Activated T-cell treated with anti-CD3 and anti-CD28 coated beads, Interleukin-2, amount 50 U/mL, for 1 hour (primary cell): ENCODE measurements at regions not wholly inside any gene's neighbourhood (a gene's known extent, or its start where the extent isn't known, plus 50 kb on each side); places are given as distances from the start of the nearest gene placed in this dataset.

Experiments
- DNase-seq: peaks from one replicate; pipeline ENCODE4 v3.0.0-alpha.2; 2020

DNA sequence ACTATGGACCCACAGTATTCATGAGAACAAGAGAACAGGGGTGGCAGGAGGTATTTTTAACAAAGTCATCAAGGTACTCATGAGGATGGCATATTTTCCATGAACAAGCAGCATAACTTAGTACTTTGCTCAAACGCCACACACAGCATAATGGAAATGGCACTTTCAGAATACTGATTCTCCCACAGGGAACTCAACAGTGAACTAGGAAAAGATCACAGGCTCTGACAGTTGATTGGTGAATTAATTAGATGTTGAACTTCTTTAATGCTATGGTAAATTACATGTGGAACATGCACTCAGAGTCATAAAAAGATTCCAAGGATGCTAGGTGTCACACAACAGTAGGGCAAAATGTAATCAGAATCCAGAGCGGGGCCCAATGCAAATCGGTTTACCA is 1088.6 kb upstream of the C9orf72 start:
- DNase-seq = no peak

DNA sequence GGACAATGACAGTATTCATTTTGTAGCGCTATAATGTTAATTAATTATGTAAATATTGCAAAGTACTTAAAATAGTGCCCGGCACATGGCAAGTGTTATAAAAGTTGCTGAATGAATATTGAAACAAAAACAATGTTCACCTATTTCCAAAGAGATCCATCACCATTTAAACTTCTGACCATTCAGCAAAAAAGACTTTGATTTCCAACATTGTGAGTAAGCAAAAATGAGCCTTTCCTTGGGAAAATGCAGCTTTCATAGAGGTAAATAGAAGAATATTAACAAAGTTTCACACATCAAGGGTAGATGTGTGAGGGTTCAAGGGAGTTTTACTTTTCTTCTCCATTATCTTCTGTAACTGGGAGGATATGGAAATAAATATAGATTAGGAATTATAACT is 1089.4 kb upstream of the C9orf72 start:
- DNase-seq = no peak

DNA sequence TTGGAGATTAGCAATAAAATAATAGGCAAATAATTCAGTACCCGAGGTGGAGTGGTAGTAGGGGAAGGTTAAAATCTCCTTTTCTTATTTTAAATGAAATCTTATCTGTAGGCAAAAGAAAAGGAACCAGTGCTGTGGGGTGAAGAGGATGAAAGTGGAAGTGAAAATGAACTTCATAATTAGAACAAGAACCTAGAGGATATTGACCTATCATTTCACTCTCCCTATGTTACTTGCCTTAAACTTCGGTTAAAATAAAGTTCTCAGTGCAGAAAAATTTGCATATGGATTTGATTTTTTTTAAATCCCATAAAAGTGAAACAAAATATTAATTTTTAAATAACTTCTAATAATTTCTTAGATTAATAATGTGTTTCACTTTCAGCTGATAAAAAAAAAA is 1094.9 kb upstream of the C9orf72 start:
- no peak for DNase-seq

DNA sequence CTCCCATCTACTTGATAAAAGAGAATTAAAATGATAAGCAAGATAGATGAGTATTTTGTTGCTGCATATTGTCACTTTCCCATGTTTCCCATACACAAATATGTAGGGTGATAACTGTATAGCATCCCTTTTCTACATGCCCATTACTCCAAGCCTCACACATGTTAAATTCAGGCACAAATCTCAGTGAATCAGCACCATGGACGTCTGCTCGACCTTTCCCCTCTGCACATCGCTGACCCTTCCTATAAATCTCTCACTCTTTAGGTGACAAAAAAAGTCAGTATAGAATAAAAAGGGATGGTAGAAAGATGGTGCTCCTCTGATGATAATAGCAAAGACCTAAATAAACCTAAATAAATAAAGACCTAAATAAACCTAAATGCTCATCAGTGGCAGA is 1097.7 kb upstream of the C9orf72 start:
- no peak for DNase-seq

DNA sequence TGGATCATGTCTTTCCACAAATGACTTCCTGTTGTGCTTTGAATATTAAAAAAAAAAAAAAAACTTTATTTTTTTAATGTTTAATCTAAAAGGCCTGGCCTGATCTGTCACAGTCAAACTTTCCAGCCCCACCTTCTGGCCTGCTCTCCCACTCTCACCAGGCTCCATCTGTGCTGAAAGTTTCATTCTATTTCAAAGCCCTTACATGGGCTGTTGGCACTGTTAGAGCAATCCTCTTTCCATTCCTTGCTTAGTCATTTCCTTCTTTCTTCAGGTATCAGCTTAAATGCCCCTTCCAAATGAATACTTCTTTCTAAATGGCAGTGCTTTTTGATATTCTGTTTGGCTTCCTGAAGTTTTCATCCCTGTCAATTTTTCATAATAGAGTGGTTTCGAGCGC is 1104.8 kb upstream of the C9orf72 start:
- DNase-seq = no peak

DNA sequence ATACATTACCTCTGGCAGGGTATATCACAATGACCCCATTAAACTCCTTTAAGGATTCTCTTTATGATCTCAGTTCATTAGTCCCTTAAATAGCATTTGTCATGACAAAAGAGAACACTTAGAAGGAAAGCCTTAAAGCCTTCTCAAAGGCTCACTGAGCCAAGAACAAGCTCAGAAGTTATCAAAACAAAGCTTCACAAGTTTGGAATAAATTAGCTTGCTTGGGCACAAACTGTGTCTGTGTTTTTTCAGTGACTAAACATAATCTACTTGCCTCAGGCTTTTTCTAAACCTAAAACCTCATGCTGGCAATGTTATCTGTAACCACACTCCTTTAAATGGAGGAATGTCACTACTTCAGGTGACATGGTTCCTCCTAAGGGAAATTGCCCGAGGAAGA is 1114.9 kb upstream of the C9orf72 start:
- no peak for DNase-seq

DNA sequence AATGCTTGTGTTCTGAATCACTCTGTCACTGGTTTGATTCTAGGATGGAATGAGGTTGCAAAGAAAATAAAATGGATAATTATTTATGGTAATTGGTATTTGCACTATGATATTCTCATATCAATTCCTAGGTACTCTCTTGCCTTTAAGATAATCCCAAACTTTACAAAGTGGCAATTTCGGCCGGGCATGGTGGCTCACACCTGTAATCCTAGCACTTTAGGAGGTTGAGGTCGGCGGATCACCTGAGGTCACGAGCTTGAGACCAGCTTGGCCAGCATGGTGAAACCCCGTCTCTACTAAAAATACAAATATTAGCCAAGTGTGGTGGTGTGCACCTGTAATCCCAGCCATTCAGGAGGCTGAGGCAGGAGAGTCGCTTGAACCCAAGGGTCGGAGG is 1118.7 kb upstream of the C9orf72 start:
- DNase-seq = no peak

DNA sequence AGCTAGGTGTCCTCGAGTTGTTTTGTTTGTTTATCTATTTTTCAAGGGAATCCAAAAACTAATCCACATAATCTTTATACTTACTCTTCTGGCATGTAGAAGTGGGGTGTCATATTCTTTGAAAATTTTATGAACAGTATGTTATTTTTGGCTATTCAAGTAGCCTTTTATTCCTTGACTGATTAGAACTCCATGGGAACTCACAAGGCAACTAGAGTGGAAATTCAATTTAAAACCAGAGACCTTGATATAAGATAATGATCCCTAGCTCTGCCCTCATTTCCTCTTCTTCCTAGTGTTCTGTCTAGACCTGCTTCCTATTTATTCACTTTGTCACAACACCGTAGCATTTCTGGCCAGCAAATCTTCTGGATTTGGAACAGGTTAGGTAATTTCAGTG is 1123.7 kb upstream of the C9orf72 start:
- no peak for DNase-seq

DNA sequence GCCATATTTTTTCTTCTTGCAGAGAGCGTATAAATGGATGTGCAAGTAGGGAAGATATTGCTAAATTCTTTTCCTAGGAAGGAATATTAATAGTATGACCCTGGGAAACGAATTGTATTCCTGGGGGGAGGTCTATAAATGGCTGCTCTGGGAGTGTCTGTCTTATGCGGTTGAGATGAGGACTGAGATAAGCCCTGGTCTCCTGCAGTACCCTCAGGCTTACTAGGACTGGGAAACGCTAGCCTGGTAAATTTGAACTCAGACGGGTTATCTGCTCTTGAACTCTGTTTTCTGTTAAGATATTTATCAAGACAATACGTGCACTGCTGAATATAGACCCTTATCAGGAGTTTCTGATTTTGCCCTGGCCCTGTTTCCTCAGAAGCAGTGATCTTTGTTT is 1126.4 kb upstream of the C9orf72 start:
- DNase-seq = no peak

DNA sequence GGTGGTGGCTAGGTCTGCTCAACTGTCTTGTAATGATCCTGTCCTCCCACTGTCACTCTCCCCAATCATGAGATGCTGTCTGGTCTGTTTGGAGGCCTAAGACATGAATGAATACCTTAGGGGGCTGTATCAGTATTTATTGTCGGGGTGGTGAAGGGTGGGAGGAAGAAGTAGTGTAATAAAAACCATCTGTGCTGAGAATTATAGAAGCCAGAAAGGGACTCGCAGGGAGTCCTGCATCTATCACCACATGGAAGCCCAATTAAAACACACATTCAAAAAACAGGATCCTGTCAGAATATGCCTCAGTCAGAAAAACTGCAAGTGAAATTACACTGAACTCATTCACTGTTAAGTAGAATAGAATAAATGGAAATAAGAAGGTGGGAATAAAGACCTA is 1134.3 kb upstream of the C9orf72 start:
- no peak for DNase-seq

DNA sequence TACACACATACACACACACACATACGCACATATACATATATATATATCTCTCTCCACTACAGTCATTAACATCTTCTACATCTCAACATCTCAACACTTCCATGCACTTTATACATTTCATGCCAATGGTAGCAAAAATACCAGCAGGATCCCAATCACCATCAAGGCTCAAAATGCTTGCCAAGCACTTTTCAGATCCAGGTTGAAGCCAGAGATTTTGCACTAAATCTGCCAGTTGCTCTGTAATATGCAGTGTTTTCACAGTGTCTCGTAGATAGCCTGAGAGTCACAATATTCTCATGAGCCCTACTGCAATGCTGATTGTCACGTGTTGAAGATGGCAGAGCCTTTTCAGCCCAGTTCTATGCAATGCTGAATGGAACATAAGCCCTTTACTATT is 1140.9 kb upstream of the C9orf72 start:
- no peak for DNase-seq

DNA sequence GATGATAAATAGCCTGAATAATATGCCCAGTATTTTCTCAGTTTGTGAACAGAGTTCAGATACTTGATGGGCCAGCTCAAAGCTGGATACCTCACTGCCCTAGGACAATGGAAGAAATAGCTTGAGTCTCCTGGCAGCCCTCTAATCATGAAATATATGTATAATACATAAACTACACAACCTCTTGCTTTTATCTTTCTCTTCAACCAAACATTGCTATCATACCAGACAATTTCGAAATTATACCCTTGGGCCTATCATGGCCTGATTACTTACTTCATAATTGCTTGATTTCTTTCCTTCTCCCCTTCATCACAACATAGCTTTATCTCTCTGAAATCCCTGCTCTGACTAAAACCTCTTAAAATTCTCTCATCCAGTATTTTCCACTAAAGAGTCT is 1144.9 kb upstream of the C9orf72 start:
- no peak for DNase-seq

DNA sequence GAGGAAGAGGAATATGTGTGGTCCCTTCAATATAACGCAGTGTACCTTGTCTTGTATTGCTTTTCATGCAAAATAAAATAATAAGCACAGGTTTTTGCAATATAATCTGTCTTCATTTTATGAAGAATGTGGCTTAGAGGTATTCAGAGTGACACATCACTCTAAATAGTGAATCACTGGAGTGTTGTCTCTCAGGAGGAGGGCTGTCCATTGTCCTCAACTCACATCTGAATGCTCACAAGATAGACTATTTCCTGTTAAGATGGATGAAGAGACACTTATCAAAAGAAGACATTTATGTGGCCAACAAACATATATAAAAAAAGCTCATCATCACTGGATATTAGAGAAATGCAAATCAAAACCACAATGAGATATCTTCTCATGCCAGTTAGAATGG is 1147.5 kb upstream of the C9orf72 start:
- DNase-seq = no peak

DNA sequence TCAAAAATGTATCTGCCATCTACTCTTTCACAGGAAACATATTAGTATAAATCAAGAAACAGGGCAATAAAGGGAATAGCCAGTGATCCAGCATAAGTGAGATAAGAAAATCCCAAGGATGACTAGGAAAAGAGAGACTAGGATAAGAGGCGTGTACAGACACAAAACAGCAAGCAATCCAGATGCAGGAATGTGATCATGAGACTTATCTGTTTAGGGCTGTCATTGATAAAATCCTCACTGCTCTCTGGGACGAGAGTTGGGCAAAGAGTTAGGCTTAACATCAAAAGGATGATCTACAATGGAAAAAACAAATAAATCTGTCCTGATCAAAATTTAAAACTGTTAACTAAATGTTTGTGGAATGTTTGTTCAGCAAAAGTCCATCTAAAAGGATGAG is 1156.8 kb upstream of the C9orf72 start:
- no peak for DNase-seq

DNA sequence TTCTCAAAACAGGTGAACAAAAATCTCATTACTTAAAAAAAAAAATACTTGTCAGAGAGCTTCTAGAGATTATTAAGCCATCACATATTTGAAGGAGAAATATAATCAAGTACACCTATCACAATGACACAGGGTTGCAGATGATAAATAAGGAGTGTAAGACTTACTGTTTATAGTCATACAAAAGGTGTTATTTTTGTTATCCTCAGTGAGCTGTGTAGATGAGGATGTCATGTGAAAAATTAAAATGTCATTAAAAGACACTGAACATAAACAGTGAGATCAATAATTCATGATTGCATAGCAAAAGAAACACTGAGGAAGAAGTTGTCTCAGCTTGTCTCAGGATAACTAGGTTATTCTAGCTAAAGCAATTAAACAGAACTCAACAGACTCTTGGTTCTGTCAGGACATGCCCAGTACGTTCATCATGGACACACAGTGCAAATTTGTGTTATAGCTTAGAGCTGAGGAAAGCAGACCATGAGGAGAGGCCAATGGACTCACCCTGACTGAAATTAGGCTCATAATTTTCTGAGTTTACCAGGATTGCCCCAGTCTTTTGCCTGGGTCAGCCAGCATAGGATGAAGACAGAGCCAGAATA is 1162.6 kb upstream of the C9orf72 start:
- DNase-seq = no peak

DNA sequence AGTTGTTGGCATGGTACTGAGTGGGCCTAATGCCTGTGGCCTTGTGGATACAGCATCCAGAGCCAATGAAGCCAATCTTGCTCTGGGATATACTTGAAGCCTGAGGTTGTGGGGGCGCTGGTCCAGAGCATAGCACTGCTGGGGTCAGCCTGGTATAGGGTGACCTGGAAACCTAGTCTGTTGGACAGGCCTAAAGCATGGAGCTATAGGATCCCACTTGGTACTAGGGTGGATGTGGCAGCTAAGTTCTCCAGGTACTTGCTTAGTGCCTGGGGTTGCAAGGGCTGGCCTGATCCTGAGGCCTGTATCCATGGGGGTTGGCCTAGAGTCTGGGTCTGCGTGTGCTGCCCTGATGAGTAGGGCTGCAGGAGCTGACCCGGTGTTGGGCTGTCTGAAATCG is 1168.2 kb upstream of the C9orf72 start:
- no peak for DNase-seq

DNA sequence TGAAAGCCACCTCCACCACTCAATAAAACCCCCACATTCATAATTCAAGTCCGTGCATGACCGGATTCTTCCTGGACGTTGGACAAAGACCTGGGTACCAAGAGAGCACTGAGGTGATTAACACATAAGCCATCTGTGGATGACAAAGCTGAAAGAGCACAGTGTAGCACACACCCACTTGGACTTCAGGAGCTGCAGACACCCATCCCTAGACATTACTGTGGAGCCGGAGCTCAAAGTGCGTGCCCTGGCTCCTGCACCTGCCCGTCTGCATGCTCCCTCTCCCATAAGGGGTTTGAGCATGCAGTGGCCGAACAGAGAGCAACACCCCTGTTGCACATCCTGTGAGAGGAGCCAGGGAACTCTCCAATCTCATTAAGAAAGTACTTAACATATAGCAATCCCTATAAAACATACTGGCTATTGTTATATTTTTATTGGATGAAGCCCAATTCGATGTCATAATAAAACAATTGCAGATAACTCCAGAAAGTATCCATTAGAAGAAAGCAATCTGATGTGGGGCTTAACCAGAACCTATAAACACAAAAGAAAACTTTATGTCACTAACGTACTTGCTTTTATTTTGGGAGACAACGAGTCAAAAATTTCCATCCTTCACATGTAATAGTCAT is 1174.2 kb upstream of the C9orf72 start:
- DNase-seq = no peak

DNA sequence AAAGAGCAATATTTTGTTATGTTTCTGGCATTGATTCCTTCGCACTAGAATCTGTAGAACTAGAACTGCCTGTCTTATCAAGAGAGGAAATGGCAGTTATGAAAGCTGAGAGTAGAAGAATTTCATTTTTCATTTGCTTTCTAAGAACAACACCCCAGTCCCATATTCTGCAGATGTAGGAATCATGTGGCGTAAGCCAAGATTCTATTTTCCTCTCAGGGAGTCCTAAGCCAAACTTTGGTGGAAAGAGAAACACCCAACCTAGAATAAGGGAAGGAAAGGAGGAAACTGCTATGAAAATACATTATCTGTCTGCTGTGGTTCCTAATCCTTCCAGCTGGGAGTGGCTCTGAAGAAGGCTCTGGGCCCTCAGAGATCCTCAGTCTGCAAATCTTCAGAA is 1176.9 kb upstream of the C9orf72 start:
- no peak for DNase-seq

DNA sequence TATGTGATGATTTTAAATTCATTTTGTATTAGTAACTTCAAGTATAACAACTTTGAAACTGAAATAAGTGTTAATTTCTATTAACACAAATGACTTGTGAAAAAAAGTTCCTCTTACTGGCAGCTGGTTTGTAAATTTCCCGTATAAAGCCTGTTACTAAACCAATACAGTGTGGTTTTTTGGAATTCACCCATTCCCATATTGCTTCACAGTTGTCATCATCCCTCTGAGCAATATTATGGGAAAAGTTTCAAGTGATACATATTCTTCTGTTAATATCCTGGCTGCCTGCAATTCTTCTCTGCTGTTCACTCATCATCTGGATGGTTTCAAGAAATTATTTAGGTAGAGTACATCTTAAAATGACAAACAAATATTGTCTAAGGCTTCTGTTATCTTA is 1185.1 kb upstream of the C9orf72 start:
- no peak for DNase-seq

DNA sequence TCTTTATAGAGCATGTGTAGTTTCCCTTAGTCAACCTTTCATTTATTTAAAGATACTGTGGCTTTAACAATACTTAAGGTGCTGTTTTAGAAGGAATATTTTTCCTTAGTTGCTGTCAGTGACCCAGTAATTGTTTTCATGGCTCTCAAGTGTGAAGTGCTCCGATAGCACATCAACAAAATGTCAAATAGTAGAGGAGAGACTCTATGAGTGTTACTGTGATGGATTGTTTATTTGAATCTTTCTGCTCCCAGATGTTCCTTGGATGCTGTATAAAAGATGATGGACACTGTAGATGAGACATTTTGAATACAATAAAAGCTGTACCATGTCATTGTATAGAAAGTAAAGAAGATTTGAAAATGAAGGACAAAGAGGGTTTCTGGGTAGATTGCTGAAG is 1185.7 kb upstream of the C9orf72 start:
- no peak for DNase-seq

DNA sequence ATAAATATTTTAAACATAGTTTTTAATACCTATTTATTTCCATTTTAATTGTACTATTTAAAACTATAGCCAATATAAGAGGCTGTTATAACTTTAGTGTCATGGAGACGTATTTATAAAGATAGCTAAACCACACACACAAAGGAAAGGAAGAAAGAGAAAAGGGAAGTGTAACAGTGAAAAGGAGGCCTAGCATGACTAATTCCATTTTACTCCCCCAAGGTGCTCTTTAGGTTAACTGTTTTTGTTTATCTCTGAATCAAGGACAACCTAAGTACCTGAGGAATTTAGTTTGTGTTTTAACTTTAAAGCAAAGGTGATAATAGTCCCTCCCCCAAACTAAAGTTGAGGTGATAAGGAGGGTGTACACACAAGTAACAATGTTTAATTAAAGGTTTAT is 1188.9 kb upstream of the C9orf72 start:
- no peak for DNase-seq

DNA sequence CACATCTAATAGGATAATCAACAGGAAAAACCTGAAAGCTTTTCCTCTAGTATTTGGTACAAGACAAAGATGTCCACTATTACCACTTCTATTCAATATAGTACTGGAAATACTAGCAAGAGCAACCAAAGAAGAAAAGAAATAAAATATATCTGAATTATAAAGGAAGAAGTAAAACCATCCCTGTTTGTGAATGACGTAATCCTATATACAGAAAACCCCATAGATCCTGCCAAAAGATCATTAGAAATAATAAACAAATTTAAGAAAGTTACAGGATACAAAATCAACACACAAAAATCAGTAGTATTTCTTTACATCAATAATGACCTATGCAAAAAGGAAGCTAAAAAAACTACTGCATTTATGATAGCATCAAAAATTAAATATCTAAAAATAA is 1191.3 kb upstream of the C9orf72 start:
- DNase-seq = no peak

DNA sequence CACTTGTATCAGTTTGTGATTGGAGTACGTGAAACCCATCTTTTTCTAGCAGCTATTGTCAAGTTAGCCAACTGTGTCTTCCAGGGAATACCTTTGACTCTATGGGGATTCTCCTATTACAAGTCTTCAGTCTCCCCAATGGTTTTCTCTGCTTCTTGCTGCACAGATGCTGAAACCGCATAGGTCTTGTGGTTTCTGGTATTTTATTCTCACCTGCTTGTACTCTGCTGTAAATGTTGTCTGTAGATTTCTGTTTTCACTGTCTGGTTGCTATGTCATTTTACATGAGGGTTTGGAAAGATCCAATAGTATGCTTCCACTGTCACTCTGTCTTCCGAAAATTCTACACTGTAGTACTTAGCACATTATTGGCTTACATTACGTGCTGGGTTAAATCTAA is 1196.9 kb upstream of the C9orf72 start:
- no peak for DNase-seq

DNA sequence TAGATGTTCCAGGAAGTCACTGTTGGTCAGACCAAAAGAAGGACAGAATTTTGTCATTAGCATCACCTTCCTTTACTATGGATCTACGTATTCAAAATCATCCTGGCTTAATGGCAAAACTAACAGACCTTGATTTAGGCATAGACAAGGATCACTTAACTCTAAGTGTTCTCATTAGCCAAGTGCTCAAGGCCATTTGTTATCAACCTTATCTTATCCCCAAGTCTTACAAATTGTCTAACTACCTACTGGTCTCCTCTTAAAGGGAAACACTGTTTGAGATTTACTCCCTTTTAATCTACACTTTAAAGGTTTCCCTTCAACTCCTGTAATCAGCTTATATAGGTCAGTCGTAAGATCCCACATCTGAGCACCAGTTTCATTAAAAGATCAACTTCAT is 1197.5 kb upstream of the C9orf72 start:
- DNase-seq = no peak

DNA sequence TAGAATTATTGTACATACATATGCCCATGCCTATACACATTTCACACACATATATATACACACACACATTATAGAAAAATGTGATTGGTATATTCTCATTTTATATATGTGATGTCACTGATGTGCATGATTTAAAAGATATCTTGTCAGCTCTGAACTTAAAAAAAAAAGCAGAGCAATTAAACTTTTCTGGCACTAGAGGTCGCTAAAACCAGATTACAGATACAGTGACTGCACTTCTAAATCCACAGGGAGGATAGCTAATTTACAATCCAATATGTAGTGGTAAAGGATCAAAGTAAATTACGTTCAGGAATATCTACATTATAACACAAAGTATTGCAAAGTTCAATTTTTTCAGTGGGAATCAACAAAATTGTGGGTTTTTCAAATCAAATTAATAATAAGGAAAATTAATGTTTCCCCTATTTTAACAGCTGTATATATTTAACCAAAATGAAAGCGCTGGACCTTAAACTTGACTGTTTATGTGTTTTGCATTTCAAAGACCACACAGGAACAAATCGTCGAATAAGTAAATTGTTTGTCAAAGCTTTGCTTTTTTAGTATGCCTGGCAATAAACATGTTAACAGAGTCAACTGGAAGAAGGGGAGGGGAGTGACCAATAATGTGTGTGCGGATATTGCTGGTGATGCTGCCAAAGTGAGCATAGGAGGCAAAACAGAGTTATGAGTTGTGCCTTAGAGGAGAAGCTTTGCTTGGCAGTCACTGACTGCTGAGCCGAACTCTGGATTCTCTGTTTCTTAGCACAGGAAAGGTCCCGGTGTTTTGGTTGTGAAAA is 1201.4 kb upstream of the C9orf72 start:
- no peak for DNase-seq
